ENCODE measurements at regions not wholly inside any gene's neighbourhood (a gene's known extent, or its start where the extent isn't known, plus 50 kb on each side); places are given as distances from the start of the nearest gene placed in this dataset.

- TF ChIP-seq CTCF (IDR thresholded peaks at IDR 0.05): no peak
- no peak for TF ChIP-seq POLR2A (IDR thresholded peaks at IDR 0.05)
Measured at GRCh38 chr2:192459422-192459821, 264.7 kb upstream of the TMEFF2 start.

Measured in lower leg skin (tissue), 3 donors.